ENCODE measurements at regions not wholly inside any gene's neighbourhood (a gene's known extent, or its start where the extent isn't known, plus 50 kb on each side); places are given as distances from the start of the nearest gene placed in this dataset.

GRCh38 chr2:21567395-21567794, 443.6 kb downstream of the TDRD15 start:
- POLR2A ChIA-PET = no interaction called here
- no peak for DNase-seq
- peak overlapping the region in 1 of 10 donors; percentile 1 for H3K27ac Mint-ChIP-seq
- ATAC-seq = no peak
- no peak overlapping the region for H3K4me3 Mint-ChIP-seq
- H3K27me3 Mint-ChIP-seq = no peaks in the 10 kb centered on the region
- no peaks in the 10 kb centered on the region for H3K4me1 Mint-ChIP-seq
- H3K36me3 Mint-ChIP-seq = no peaks in the 10 kb centered on the region
- H3K9me3 Mint-ChIP-seq = peaks cover 3 to 22% (median 7%) of the 10 kb centered on the region in 9 donors

- Mint-ChIP-seq H3K27ac (no peak overlapping the region), H3K27me3 (no peaks in the 10 kb centered on the region), H3K36me3 (peaks cover 0 to 3% (median 0%) of the 10 kb centered on the region in 3 donors), H3K4me1 (no peaks in the 10 kb centered on the region), H3K4me3 (no peak overlapping the region), H3K9me3 (peaks cover 0 to 57% (median 13%) of the 10 kb centered on the region in 9 donors)
- no peak for ATAC-seq
- POLR2A ChIA-PET = no interaction called here
- DNase-seq = no peak
Measured at GRCh38 chr2:21571686-21572085, 447.9 kb downstream of the TDRD15 start.

- Mint-ChIP-seq H3K27ac (no peak overlapping the region), H3K9me3 (peaks cover 0 to 21% (median 8%) of the 10 kb centered on the region in 9 donors), H3K4me1 (no peaks in the 10 kb centered on the region), H3K27me3 (no peaks in the 10 kb centered on the region), H3K4me3 (no peak overlapping the region), H3K36me3 (no peaks in the 10 kb centered on the region)
- ATAC-seq = no peak
- POLR2A ChIA-PET = no interaction called here
- DNase-seq = no peak
Measured at GRCh38 chr2:21580391-21580790, 456.6 kb downstream of the TDRD15 start.

GRCh38 chr2:21585881-21586280, 462.1 kb downstream of the TDRD15 start:
- Mint-ChIP-seq H3K9me3 (peaks cover 0 to 11% (median 5%) of the 10 kb centered on the region in 9 donors), H3K27ac (no peak overlapping the region), H3K4me1 (no peaks in the 10 kb centered on the region), H3K27me3 (no peaks in the 10 kb centered on the region), H3K4me3 (no peak overlapping the region), H3K36me3 (no peaks in the 10 kb centered on the region)
- POLR2A ChIA-PET = no interaction called here
- DNase-seq (no peak), ATAC-seq (no peak)

GRCh38 chr2:21590026-21590690, 466.4 kb downstream of the TDRD15 start:
- H3K9me3 Mint-ChIP-seq = peaks cover 0 to 24% (median 2%) of the 10 kb centered on the region in 9 donors
- no peak overlapping the region for H3K4me3 Mint-ChIP-seq
- no peak for DNase-seq
- H3K27me3 Mint-ChIP-seq = no peaks in the 10 kb centered on the region
- POLR2A ChIA-PET = no interaction called here
- ATAC-seq = no peak
- H3K36me3 Mint-ChIP-seq = no peaks in the 10 kb centered on the region
- no peaks in the 10 kb centered on the region for H3K4me1 Mint-ChIP-seq
- H3K27ac Mint-ChIP-seq = no peak overlapping the region

GRCh38 chr2:21591926-21592325, 468.2 kb downstream of the TDRD15 start:
- Mint-ChIP-seq H3K9me3 (peaks cover 0 to 24% (median 6%) of the 10 kb centered on the region in 9 donors), H3K4me3 (no peak overlapping the region), H3K27me3 (no peaks in the 10 kb centered on the region), H3K4me1 (no peaks in the 10 kb centered on the region), H3K36me3 (no peaks in the 10 kb centered on the region), H3K27ac (no peak overlapping the region)
- DNase-seq (no peak), ATAC-seq (no peak)
- POLR2A ChIA-PET = no interaction called here

GRCh38 chr2:21599417-21599816, 475.6 kb downstream of the TDRD15 start:
- no peaks in the 10 kb centered on the region for H3K36me3 Mint-ChIP-seq
- POLR2A ChIA-PET = no interaction called here
- no peaks in the 10 kb centered on the region for H3K27me3 Mint-ChIP-seq
- no peak overlapping the region for H3K4me3 Mint-ChIP-seq
- no peaks in the 10 kb centered on the region for H3K4me1 Mint-ChIP-seq
- DNase-seq (no peak), ATAC-seq (no peak)
- H3K27ac Mint-ChIP-seq = no peak overlapping the region
- H3K9me3 Mint-ChIP-seq = peaks cover 0 to 34% (median 9%) of the 10 kb centered on the region in 9 donors

GRCh38 chr2:21602789-21603188, 479.0 kb downstream of the TDRD15 start:
- H3K36me3 Mint-ChIP-seq = no peaks in the 10 kb centered on the region
- no peak overlapping the region for H3K4me3 Mint-ChIP-seq
- no peaks in the 10 kb centered on the region for H3K4me1 Mint-ChIP-seq
- no peak for DNase-seq
- no peak overlapping the region for H3K27ac Mint-ChIP-seq
- H3K27me3 Mint-ChIP-seq = no peaks in the 10 kb centered on the region
- peaks cover 0 to 23% (median 10%) of the 10 kb centered on the region in 9 donors for H3K9me3 Mint-ChIP-seq
- no peak for ATAC-seq
- POLR2A ChIA-PET = no interaction called here

- POLR2A ChIA-PET = no interaction called here
- no peaks in the 10 kb centered on the region for H3K4me1 Mint-ChIP-seq
- H3K27me3 Mint-ChIP-seq = no peaks in the 10 kb centered on the region
- H3K4me3 Mint-ChIP-seq = no peak overlapping the region
- ATAC-seq (no peak), DNase-seq (no peak)
- H3K36me3 Mint-ChIP-seq = no peaks in the 10 kb centered on the region
- H3K9me3 Mint-ChIP-seq = peaks cover 4 to 27% (median 12%) of the 10 kb centered on the region in 9 donors
- H3K27ac Mint-ChIP-seq = no peak overlapping the region
Measured at GRCh38 chr2:21607572-21607971, 483.8 kb downstream of the TDRD15 start.

- H3K27me3 Mint-ChIP-seq = no peaks in the 10 kb centered on the region
- no peaks in the 10 kb centered on the region for H3K36me3 Mint-ChIP-seq
Measured at GRCh38 chr2:21610304-21610703, 486.5 kb downstream of the TDRD15 start.

GRCh38 chr2:21617885-21618434, 494.2 kb downstream of the TDRD15 start:
- POLR2A ChIA-PET = no interaction called here
- H3K4me1 Mint-ChIP-seq = no peaks in the 10 kb centered on the region
- H3K27me3 Mint-ChIP-seq = no peaks in the 10 kb centered on the region
- DNase-seq = no peak
- no peak overlapping the region for H3K4me3 Mint-ChIP-seq
- H3K27ac Mint-ChIP-seq = no peak overlapping the region
- peaks cover 0 to 33% (median 13%) of the 10 kb centered on the region in 9 donors for H3K9me3 Mint-ChIP-seq
- H3K36me3 Mint-ChIP-seq = no peaks in the 10 kb centered on the region
- ATAC-seq = no peak

More at GRCh38 chr2:21610304-21610703, 486.5 kb downstream of the TDRD15 start:
- H3K4me3 Mint-ChIP-seq = no peak overlapping the region
- ATAC-seq (no peak), DNase-seq (no peak)
- H3K9me3 Mint-ChIP-seq = peaks cover 4 to 46% (median 18%) of the 10 kb centered on the region in 9 donors
- no peaks in the 10 kb centered on the region for H3K4me1 Mint-ChIP-seq
- POLR2A ChIA-PET = no interaction called here
- no peak overlapping the region for H3K27ac Mint-ChIP-seq

GRCh38 chr2:21620771-21621170, 497.0 kb downstream of the TDRD15 start:
- no peak overlapping the region for H3K4me3 Mint-ChIP-seq

GRCh38 chr2:21627938-21628337, 504.2 kb downstream of the TDRD15 start:
- no peak for DNase-seq
- no peak overlapping the region for H3K4me3 Mint-ChIP-seq
- POLR2A ChIA-PET = no interaction called here

More at GRCh38 chr2:21620771-21621170, 497.0 kb downstream of the TDRD15 start:
- Mint-ChIP-seq H3K27ac (no peak overlapping the region), H3K36me3 (no peaks in the 10 kb centered on the region), H3K9me3 (peaks cover 0 to 26% (median 5%) of the 10 kb centered on the region in 9 donors), H3K4me1 (no peaks in the 10 kb centered on the region), H3K27me3 (no peaks in the 10 kb centered on the region)
- POLR2A ChIA-PET = no interaction called here
- ATAC-seq (no peak), DNase-seq (no peak)

GRCh38 chr2:21633015-21633414, 509.2 kb downstream of the TDRD15 start:
- Mint-ChIP-seq H3K9me3 (peaks cover 0 to 9% (median 3%) of the 10 kb centered on the region in 9 donors), H3K27me3 (no peaks in the 10 kb centered on the region), H3K36me3 (no peaks in the 10 kb centered on the region), H3K4me1 (no peaks in the 10 kb centered on the region), H3K4me3 (no peak overlapping the region), H3K27ac (no peak overlapping the region)
- POLR2A ChIA-PET = no interaction called here
- ATAC-seq (no peak), DNase-seq (no peak)

More at GRCh38 chr2:21627938-21628337, 504.2 kb downstream of the TDRD15 start:
- no peaks in the 10 kb centered on the region for H3K36me3 Mint-ChIP-seq
- no peaks in the 10 kb centered on the region for H3K27me3 Mint-ChIP-seq
- H3K9me3 Mint-ChIP-seq = peaks cover 0 to 15% (median 3%) of the 10 kb centered on the region in 9 donors
- no peak overlapping the region for H3K27ac Mint-ChIP-seq
- H3K4me1 Mint-ChIP-seq = no peaks in the 10 kb centered on the region
- no peak for ATAC-seq
